ENCODE measurements at regions not wholly inside any gene's neighbourhood (a gene's known extent, or its start where the extent isn't known, plus 50 kb on each side); places are given as distances from the start of the nearest gene placed in this dataset.

GRCh38 chr5:162607879-162608278, 540.3 kb downstream of the GABRG2 start:
- no peak overlapping the region for H3K9ac ChIP-seq (ENCODE audit: low read depth, low read length)
- H3K9me3 ChIP-seq (ENCODE audit: control insufficient read depth, insufficient read depth, low read length): peaks cover 14% of the 10 kb centered on the region; the same call in 1 of the 2 replicates
- POLR2A ChIA-PET (ENCODE audit: unreplicated experiment): no interaction called here
- H3K27ac ChIP-seq (ENCODE audit: insufficient read depth, low read length): no peak overlapping the region
- H2BK5ac ChIP-seq (ENCODE audit: low read depth, low read length, poor library complexity, severe bottlenecking): no peak overlapping the region
- H4K20me1 ChIP-seq (ENCODE audit: insufficient read depth, low read length): no peaks in the 10 kb centered on the region
- H3K56ac ChIP-seq (ENCODE audit: extremely low read depth, insufficient read depth, low read length): no peak overlapping the region
- H3K36me3 ChIP-seq (ENCODE audit: control insufficient read depth, insufficient read depth, low read length): no peaks in the 10 kb centered on the region
- H2BK15ac ChIP-seq (ENCODE audit: low read depth, low read length): no peak overlapping the region
- no peak overlapping the region for H4K8ac ChIP-seq (ENCODE audit: low read depth in 2 of 2, low read length in 2 of 2)
- no peak overlapping the region for H3K4ac ChIP-seq (ENCODE audit: low read depth, low read length)
- in situ Hi-C loops (cut with MboI; ENCODE audit: low sequenced_read_pairs): no loop called here
- WGBS, 2 experiments (ENCODE audit: extremely low coverage in 2 of 2, insufficient read length in 1 of 2): no CpG with 5 or more reads among the region's 4 CpGs
- H4K91ac ChIP-seq (ENCODE audit: insufficient read depth, low read depth, low read length): no peak overlapping the region
- dilution Hi-C loops (cut with HindIII; ENCODE audit: low sequenced_read_pairs, unreplicated experiment): no loop called here
- H3K23ac ChIP-seq (ENCODE audit: low read depth, low read length): no peak overlapping the region
- no peak overlapping the region for H2AK9ac ChIP-seq (replicated peaks; ENCODE audit: low read depth, low read length, poor library complexity)
- H3K27me3 ChIP-seq (ENCODE audit: control insufficient read depth, insufficient read depth, low read length): no peaks in the 10 kb centered on the region
- no peak for TF ChIP-seq FOS (IDR thresholded peaks at IDR 0.05; ENCODE audit: low read depth, low read length)
- TF ChIP-seq CHD1 (IDR thresholded peaks at IDR 0.05; ENCODE audit: low read depth, low read length): no peak
- TF ChIP-seq RFX5 (IDR thresholded peaks at IDR 0.05; ENCODE audit: low read depth, low read length): no peak
- no peak for TF ChIP-seq MXI1 (IDR thresholded peaks at IDR 0.05; ENCODE audit: borderline replicate concordance, low read depth, low read length)
- no peak for TF ChIP-seq MAFK (IDR thresholded peaks at IDR 0.05; ENCODE audit: low read depth, low read length)
- no peak for TF ChIP-seq RCOR1 (IDR thresholded peaks at IDR 0.05; ENCODE audit: insufficient replicate concordance, low read length)
- TF ChIP-seq POLR2A (IDR thresholded peaks at IDR 0.05; ENCODE audit: low read depth, low read length): no peak
- TF ChIP-seq NFE2L2 (IDR thresholded peaks at IDR 0.05; ENCODE audit: low read depth, low read length): no peak
- TF ChIP-seq, protein P1, sequence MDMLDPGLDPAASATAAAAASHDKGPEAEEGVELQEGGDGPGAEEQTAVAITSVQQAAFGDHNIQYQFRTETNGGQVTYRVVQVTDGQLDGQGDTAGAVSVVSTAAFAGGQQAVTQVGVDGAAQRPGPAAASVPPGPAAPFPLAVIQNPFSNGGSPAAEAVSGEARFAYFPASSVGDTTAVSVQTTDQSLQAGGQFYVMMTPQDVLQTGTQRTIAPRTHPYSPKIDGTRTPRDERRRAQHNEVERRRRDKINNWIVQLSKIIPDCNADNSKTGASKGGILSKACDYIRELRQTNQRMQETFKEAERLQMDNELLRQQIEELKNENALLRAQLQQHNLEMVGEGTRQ (IDR thresholded peaks at IDR 0.05; ENCODE audit: low read depth, low read length): no peak
- TF ChIP-seq RAD21 (IDR thresholded peaks at IDR 0.05; ENCODE audit: low read length): no peak
- TF ChIP-seq BHLHE40 (IDR thresholded peaks at IDR 0.05; ENCODE audit: low read depth, low read length): no peak
- no peak for TF ChIP-seq CTCF (conservative IDR thresholded peaks at IDR 0.05; ENCODE audit: low read depth, low read length)
- TF ChIP-seq, protein P2, sequence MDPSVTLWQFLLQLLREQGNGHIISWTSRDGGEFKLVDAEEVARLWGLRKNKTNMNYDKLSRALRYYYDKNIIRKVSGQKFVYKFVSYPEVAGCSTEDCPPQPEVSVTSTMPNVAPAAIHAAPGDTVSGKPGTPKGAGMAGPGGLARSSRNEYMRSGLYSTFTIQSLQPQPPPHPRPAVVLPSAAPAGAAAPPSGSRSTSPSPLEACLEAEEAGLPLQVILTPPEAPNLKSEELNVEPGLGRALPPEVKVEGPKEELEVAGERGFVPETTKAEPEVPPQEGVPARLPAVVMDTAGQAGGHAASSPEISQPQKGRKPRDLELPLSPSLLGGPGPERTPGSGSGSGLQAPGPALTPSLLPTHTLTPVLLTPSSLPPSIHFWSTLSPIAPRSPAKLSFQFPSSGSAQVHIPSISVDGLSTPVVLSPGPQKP (IDR thresholded peaks at IDR 0.05; ENCODE audit: borderline replicate concordance, low read depth, low read length): no peak
- no peak for TF ChIP-seq CEBPB (IDR thresholded peaks at IDR 0.05; ENCODE audit: low read depth, low read length)
- TF ChIP-seq SMC3 (IDR thresholded peaks at IDR 0.05; ENCODE audit: low read depth, low read length): no peak
- TF ChIP-seq MAZ (IDR thresholded peaks at IDR 0.05; ENCODE audit: borderline replicate concordance, low read depth, low read length): no peak
- no peak for DNase-seq
- no peaks in the 10 kb centered on the region for H3K9me1 ChIP-seq (ENCODE audit: insufficient read depth, low read length)
- H3K14ac ChIP-seq (replicated peaks; ENCODE audit: low read depth, low read length): no peak overlapping the region
- no peak overlapping the region for H3K4me2 ChIP-seq (ENCODE audit: low read depth, low read length)
- H2BK20ac ChIP-seq (ENCODE audit: low read depth, low read length): no peak overlapping the region
- H2AK5ac ChIP-seq (ENCODE audit: low read depth, low read length): no peak overlapping the region
- no peak for ATAC-seq (ENCODE audit: low read depth)
- H3K79me1 ChIP-seq (ENCODE audit: low read depth in 1 of 2, low read length in 2 of 2): no peaks in the 10 kb centered on the region
- no TSS peak for BruUV-seq (replicated peaks)
- no peak overlapping the region for H3K4me3 ChIP-seq (ENCODE audit: insufficient read depth, low read depth, low read length)
- H3K4me1 ChIP-seq (ENCODE audit: control insufficient read depth, insufficient read depth, low read length): no peaks in the 10 kb centered on the region
- H3K18ac ChIP-seq (ENCODE audit: low read depth, low read length): no peak overlapping the region
- H2BK120ac ChIP-seq (ENCODE audit: low read depth, low read length): no peak overlapping the region
- no peak overlapping the region for H2AFZ ChIP-seq (replicated peaks; ENCODE audit: low read length, poor library complexity)
- intact Hi-C loops (cut with micrococcal nuclease): no loop called here
- H4K5ac ChIP-seq (ENCODE audit: low read depth, low read length): no peak overlapping the region
- CTCF ChIA-PET: interaction anchor here (1.1 kb wide), 1 partner anchor 15 kb away, joined by 3 read pairs; no protein-coding TSS in a partner anchor

Data from IMR-90 (cell line).